ELF-1 (cell line): ENCODE measurements at regions not wholly inside any gene's neighbourhood (a gene's known extent, or its start where the extent isn't known, plus 50 kb on each side); places are given as distances from the start of the nearest gene placed in this dataset.
A peak's percentile ranks its signal among the peaks of the same experiment; 100 is the strongest.

Experiments
- DNase-seq: peaks from one replicate; pipeline ENCODE4 v3.0.0-alpha.2; 2016; ENCODE audit warnings: low read depth, low spot score

GRCh38 chr18:34978533-34978893, 62.7 kb upstream of the MAPRE2 start:
- DNase-seq: no peak

DNA sequence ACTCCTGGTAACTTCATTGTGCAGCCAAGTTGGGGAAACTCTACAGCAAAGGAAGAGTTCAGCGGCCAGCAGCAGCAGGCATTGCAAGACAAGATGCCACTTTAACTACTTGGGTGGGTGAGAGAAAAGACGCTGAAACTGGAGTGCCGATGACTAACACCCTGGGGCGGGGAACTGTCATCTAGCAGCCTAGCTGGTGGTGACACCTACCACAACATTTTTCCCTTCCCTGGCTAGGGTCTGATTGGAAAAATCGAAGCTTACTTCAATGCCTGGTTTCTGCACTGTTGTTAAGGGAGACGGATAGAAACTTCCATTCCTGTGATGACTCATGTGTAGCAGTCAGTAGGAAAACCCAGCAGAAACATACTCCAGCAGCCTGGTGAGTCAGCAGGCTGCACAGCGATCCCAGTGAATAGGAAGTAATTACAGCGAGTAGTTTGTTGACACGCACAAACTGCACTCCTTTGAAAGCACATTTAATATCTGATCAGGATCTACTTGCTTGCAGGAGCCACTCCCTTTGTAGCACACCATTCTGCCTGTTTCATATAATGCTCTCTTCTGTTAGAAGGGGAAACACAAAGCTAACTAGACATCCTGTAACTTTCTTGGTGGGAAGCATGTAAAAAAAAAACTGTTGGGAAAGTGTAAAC, 62.1 kb upstream of the MAPRE2 start:
- peak; percentile 88 for DNase-seq

- no peak for DNase-seq
Measured at GRCh38 chr18:34981487-34981886, 59.7 kb upstream of the MAPRE2 start.

GRCh38 chr18:34985963-34986362, 55.2 kb upstream of the MAPRE2 start:
- no peak for DNase-seq

- no peak for DNase-seq
Measured at GRCh38 chr18:34990597-34990996, 50.6 kb upstream of the MAPRE2 start.

GRCh38 chr18:34991152-34991551, 50.1 kb upstream of the MAPRE2 start:
- no peak for DNase-seq
